Gastrocnemius medialis (tissue), 4 donors: ENCODE measurements at regions not wholly inside any gene's neighbourhood (a gene's known extent, or its start where the extent isn't known, plus 50 kb on each side); places are given as distances from the start of the nearest gene placed in this dataset.
"Not testable (repeated sequence)": the region's sequence is repeated elsewhere in the genome, so short reads cannot be mapped to it uniquely, and the experiment has no call there.

Source experiments
- POLR2A ChIP-seq, 2 donors: fragments of 450-650 bp; IDR thresholded peaks; one replicate each; pipeline ENCODE4 v1.6.1; 2017; ENCODE audit warnings: antibody characterized with exemption in 2 of 2, mild to moderate bottlenecking in 2 of 2, moderate library complexity in 2 of 2
- TF ChIP-seq, protein P1 (sequence below), 5 experiments: fragments of 450-650 bp in 3 of 5; fragments of 200-600 bp in 2 of 5; sonication (generic) in 2 of 5; IDR thresholded peaks in 4 of 5; conservative IDR thresholded peaks in 1 of 5; 1 replicate in 4 of 5; 2 replicates in 1 of 5; pipeline ENCODE4 v1.5.1; 2016 to 2019; ENCODE audit warnings: antibody characterized with exemption in 5 of 5, mild to moderate bottlenecking in 3 of 5, moderate library complexity in 3 of 5

- TF ChIP-seq, protein P1, sequence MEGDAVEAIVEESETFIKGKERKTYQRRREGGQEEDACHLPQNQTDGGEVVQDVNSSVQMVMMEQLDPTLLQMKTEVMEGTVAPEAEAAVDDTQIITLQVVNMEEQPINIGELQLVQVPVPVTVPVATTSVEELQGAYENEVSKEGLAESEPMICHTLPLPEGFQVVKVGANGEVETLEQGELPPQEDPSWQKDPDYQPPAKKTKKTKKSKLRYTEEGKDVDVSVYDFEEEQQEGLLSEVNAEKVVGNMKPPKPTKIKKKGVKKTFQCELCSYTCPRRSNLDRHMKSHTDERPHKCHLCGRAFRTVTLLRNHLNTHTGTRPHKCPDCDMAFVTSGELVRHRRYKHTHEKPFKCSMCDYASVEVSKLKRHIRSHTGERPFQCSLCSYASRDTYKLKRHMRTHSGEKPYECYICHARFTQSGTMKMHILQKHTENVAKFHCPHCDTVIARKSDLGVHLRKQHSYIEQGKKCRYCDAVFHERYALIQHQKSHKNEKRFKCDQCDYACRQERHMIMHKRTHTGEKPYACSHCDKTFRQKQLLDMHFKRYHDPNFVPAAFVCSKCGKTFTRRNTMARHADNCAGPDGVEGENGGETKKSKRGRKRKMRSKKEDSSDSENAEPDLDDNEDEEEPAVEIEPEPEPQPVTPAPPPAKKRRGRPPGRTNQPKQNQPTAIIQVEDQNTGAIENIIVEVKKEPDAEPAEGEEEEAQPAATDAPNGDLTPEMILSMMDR (IDR thresholded peaks at IDR 0.05 in 4 of 5, conservative IDR thresholded peaks at IDR 0.05 in 1 of 5): not testable (repeated sequence)
- not testable (repeated sequence) for TF ChIP-seq POLR2A (IDR thresholded peaks at IDR 0.05)
These were observed 642.3 kb upstream of the SYNCRIP start for GRCh38 chr6:86284809-86285480.
